ENCODE measurements at regions not wholly inside any gene's neighbourhood (a gene's known extent, or its start where the extent isn't known, plus 50 kb on each side); places are given as distances from the start of the nearest gene placed in this dataset.

DNA sequence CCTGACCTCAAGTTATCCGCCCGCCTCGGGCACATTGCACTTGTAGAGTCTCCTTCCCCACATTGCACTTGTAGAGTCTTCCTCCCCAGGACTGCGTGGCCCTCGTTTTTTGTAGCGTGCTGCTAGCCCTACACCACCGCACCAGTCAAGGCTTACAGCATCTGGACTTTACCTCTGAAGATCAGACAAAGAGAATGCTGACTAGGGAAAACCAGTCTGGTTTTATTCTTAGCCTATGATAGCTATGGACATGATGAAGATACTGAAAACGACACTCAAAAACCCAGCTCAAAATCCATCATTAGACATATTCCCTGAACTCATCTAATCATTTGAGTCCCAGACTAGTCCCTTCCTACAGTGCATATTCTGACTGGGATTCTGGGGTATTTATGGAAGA, 71.9 kb upstream of the AKR1E2 start:
- H3K9ac ChIP-seq (ENCODE audit: low read depth in 1 of 2, low read length in 2 of 2) = no peak overlapping the region
- H3K27me3 ChIP-seq (ENCODE audit: control insufficient read depth in 4 of 4, insufficient read depth in 4 of 4, low read length in 3 of 4) = peaks cover 0 to 2% (median 0%) of the 10 kb centered on the region in 4 donors
- no peak overlapping the region for H3K4me3 ChIP-seq (ENCODE audit: low read depth in 1 of 3, low read length in 3 of 3)
- WGBS = 91% methylated on average over 8 of the region's 8 CpGs
- H3K27ac ChIP-seq (ENCODE audit: low read depth in 1 of 2, low read length in 2 of 2) = no peak overlapping the region
- H3K36me3 ChIP-seq (ENCODE audit: control insufficient read depth in 4 of 4, insufficient read depth in 3 of 4, low read depth in 1 of 4, low read length in 3 of 4) = no peaks in the 10 kb centered on the region
- no peak for DNase-seq (ENCODE audit: low spot score)
- no peaks in the 10 kb centered on the region for H3K4me1 ChIP-seq (ENCODE audit: control insufficient read depth in 4 of 4, insufficient read depth in 4 of 4, low read length in 3 of 4)
- no peak for TF ChIP-seq GABPA (IDR thresholded peaks at IDR 0.05 in 1 of 2, conservative IDR thresholded peaks at IDR 0.05 in 1 of 2)
- no peak for TF ChIP-seq HNF4G (IDR thresholded peaks at IDR 0.05)
- no peaks in the 10 kb centered on the region for H3K9me3 ChIP-seq (ENCODE audit: control insufficient read depth in 4 of 4, low read length in 3 of 4)

DNA sequence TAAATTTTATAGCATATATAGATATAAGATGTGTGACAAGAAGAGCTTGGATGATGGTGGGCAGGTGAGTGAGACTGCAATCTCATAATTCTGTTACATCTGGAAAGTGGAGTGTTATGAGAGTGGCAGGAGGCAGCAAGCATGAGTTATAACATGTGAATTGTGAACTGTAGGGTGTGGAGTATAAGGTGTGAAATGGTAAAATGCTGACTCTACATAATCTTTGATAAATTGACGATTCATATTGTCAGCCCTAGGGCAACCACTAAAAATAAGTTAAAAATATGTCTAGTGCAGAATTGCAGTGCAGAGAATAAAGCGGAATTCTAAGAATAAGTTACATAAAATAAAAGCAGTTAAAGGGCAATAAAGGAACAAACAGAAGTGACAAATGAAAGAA, 74.8 kb upstream of the AKR1E2 start:
- H3K9me3 ChIP-seq (ENCODE audit: control insufficient read depth in 4 of 4, low read length in 3 of 4) = no peaks in the 10 kb centered on the region
- H3K27me3 ChIP-seq (ENCODE audit: control insufficient read depth in 4 of 4, insufficient read depth in 4 of 4, low read length in 3 of 4) = no peaks in the 10 kb centered on the region
- no peak overlapping the region for H3K4me3 ChIP-seq (ENCODE audit: low read depth in 1 of 3, low read length in 3 of 3)
- H3K36me3 ChIP-seq (ENCODE audit: control insufficient read depth in 4 of 4, insufficient read depth in 3 of 4, low read depth in 1 of 4, low read length in 3 of 4) = no peaks in the 10 kb centered on the region
- TF ChIP-seq RXRA (IDR thresholded peaks at IDR 0.05) (no peak), SP1 (IDR thresholded peaks at IDR 0.05) (no peak), FOXA2 (IDR thresholded peaks at IDR 0.05) (no peak), HNF4G (IDR thresholded peaks at IDR 0.05) (no peak), CTCF (IDR thresholded peaks at IDR 0.05; ENCODE audit: low read depth, low read length, missing input control) (no peak), JUND (IDR thresholded peaks at IDR 0.05) (no peak), TAF1 (conservative IDR thresholded peaks at IDR 0.05) (no peak), HNF4A (conservative IDR thresholded peaks at IDR 0.05) (no peak), GABPA (IDR thresholded peaks at IDR 0.05 in 1 of 2, conservative IDR thresholded peaks at IDR 0.05 in 1 of 2) (no peak), NR2F2 (IDR thresholded peaks at IDR 0.05) (no peak), MAX (IDR thresholded peaks at IDR 0.05) (no peak), REST (IDR thresholded peaks at IDR 0.05) (no peak), EGR1 (IDR thresholded peaks at IDR 0.05; ENCODE audit: low read depth in 2 of 2) (no peak), FOXA1 (IDR thresholded peaks at IDR 0.05) (no peak), YY1 (IDR thresholded peaks at IDR 0.05) (no peak), RAD21 (IDR thresholded peaks at IDR 0.05) (no peak)
- TF ChIP-seq, protein P1, sequence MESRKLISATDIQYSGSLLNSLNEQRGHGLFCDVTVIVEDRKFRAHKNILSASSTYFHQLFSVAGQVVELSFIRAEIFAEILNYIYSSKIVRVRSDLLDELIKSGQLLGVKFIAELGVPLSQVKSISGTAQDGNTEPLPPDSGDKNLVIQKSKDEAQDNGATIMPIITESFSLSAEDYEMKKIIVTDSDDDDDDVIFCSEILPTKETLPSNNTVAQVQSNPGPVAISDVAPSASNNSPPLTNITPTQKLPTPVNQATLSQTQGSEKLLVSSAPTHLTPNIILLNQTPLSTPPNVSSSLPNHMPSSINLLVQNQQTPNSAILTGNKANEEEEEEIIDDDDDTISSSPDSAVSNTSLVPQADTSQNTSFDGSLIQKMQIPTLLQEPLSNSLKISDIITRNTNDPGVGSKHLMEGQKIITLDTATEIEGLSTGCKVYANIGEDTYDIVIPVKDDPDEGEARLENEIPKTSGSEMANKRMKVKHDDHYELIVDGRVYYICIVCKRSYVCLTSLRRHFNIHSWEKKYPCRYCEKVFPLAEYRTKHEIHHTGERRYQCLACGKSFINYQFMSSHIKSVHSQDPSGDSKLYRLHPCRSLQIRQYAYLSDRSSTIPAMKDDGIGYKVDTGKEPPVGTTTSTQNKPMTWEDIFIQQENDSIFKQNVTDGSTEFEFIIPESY (IDR thresholded peaks at IDR 0.05) = no peak
- TF ChIP-seq, protein P2, sequence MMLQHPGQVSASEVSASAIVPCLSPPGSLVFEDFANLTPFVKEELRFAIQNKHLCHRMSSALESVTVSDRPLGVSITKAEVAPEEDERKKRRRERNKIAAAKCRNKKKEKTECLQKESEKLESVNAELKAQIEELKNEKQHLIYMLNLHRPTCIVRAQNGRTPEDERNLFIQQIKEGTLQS (IDR thresholded peaks at IDR 0.05) = no peak
- WGBS = 78% methylated on average over 2 of the region's 2 CpGs
- H3K4me1 ChIP-seq (ENCODE audit: control insufficient read depth in 4 of 4, insufficient read depth in 4 of 4, low read length in 3 of 4) = no peaks in the 10 kb centered on the region
- no peak overlapping the region for H3K27ac ChIP-seq (ENCODE audit: low read depth in 1 of 2, low read length in 2 of 2)
- H3K9ac ChIP-seq (ENCODE audit: low read depth in 1 of 2, low read length in 2 of 2) = no peak overlapping the region
- no peak for DNase-seq (ENCODE audit: low spot score)

Data from liver (tissue), 8 donors.